ENCODE measurements at regions not wholly inside any gene's neighbourhood (a gene's known extent, or its start where the extent isn't known, plus 50 kb on each side); places are given as distances from the start of the nearest gene placed in this dataset.

DNA sequence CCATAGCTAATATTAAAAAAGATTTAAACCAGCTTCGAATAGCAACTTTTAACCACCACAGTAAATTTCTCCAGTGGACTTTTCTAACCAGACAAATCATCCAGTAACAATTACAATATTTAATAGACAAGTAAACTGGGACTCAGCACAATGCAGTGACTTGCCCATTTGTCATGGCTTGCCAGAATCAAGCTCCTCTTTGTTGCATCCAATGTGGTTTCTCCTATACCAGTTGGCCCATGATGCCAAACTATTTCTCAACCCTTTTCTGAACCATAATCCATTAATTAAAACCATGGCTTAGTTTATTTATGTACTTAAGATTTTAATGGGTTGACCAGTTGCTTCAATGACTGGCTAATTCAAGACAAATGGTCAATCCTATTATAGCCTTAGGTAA is 64.4 kb downstream of the DIO2 start:
- ATAC-seq (ENCODE audit: low read depth) (no peak), DNase-seq (ENCODE audit: low spot score in 2 of 2) (no peak)
- H3K4me3 Mint-ChIP-seq = no peak overlapping the region

DNA sequence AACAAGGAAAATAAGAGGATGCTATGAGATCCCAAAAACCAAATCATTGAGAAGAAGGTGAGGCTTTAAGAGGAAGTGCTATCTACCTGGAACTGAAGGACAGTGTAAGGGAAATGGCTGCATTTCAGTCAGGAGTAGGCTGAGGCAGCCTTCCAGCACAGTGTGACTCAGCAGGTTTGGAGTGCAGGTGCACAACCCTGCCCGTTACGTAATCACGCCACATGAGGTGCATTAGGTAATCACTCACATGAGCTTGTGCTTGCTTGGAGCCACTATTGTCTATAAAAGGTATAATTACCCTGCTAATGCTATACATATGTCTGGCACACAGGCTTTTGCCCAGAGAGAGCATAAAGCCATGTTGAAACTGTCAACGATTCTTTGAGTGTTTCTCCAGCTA is 74.9 kb downstream of the DIO2 start:
- DNase-seq (ENCODE audit: low spot score in 2 of 2) = no peak

More for the DNA sequence above, 64.4 kb downstream of the DIO2 start:
- Mint-ChIP-seq H3K27me3 (no peaks in the 10 kb centered on the region), H3K4me1 (no peaks in the 10 kb centered on the region), H3K36me3 (no peaks in the 10 kb centered on the region), H3K27ac (no peak overlapping the region), H3K9me3 (no peaks in the 10 kb centered on the region)

DNA sequence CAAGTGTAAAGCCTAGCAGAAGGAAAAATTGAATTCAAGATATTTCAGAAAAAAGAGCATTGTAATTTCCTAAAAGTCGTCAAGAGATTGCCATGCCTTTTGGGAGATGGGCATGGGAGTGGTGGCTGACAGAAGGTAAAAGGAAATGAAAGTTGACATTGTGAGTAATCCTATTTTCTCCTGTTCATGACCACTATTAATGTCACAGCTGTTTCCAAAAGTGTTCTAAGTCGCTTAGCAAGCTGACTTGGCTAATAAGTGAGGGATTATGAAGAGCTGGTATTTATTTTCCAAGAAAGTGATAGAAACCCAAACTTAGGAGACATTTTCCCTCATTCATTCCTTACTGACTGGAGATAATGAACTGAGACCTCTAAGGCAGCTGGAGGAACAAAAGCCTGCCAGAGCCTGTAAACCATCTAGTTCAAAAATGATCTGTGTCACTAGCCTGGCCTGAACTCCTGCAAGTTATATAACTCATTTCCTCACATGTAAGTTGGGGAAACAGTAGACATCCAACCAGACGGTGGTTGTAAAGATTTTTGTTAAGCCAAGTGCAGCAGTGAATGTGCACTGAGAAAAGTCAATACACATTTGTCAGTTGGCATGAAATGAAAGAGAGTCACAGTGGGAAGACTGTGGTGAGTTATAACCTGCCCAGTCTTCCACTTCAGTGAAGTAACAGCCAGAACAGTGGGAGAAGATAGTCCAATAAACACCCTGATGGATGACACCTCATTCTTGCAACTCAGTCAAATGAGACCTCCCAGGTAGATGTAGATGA is 75.8 kb downstream of the DIO2 start:
- Mint-ChIP-seq H3K9me3 (peaks cover 13% of the 10 kb centered on the region), H3K4me1 (no peaks in the 10 kb centered on the region), H3K27me3 (no peaks in the 10 kb centered on the region), H3K36me3 (peaks cover 2% of the 10 kb centered on the region), H3K27ac (no peak overlapping the region), H3K4me3 (no peak overlapping the region)
- ATAC-seq (ENCODE audit: low read depth) (no peak), DNase-seq (ENCODE audit: low spot score in 2 of 2) (no peak)

More for the DNA sequence above, 74.9 kb downstream of the DIO2 start:
- Mint-ChIP-seq H3K27me3 (no peaks in the 10 kb centered on the region), H3K9me3 (peaks cover 16% of the 10 kb centered on the region), H3K27ac (no peak overlapping the region), H3K4me3 (no peak overlapping the region), H3K4me1 (no peaks in the 10 kb centered on the region), H3K36me3 (peaks cover 2% of the 10 kb centered on the region)
- ATAC-seq (ENCODE audit: low read depth) = no peak

DNA sequence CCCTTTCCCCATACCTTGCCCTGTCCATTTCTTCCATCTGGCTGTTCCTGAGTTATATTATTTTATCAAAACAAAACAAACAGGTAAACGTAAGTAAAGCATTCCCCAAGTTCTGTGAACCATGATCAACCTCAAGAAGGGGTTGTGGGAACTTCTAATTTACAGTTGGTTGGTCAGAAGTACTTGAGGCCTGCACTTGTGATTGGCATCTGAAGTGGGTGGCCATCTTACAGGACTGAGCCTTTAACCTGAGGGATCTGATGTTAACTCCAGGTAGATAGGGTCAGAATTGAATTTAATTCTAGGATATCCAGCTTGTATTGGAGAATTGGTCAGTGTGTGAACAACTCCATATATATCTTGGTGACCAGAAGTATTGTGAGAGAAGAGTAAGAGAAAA is 77.0 kb downstream of the DIO2 start:
- no peak for DNase-seq (ENCODE audit: low spot score in 2 of 2)
- peaks cover 2% of the 10 kb centered on the region for H3K36me3 Mint-ChIP-seq
- no peaks in the 10 kb centered on the region for H3K27me3 Mint-ChIP-seq
- peaks cover 13% of the 10 kb centered on the region for H3K9me3 Mint-ChIP-seq
- H3K4me1 Mint-ChIP-seq = no peaks in the 10 kb centered on the region
- H3K27ac Mint-ChIP-seq = no peak overlapping the region
- no peak overlapping the region for H3K4me3 Mint-ChIP-seq
- ATAC-seq (ENCODE audit: low read depth) = no peak

DNA sequence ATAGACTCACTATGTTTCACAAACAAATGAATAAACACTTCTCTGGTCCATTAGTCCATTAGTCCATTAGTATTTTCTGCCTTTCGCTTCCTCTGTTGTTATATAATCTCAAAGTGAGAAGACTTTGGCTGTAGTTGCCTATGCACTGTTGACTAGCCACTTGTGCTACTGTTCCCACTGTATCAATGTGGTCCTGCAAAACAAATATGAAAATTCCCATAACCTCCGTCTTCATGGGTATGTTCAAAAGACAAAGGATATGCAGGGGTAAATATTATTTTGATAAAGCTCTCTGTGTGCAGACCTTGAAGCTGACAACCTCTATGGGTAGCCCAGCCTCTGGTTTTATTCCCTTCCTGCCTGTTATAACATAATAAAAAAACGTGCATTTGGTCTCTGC is 77.8 kb downstream of the DIO2 start:
- DNase-seq (ENCODE audit: low spot score in 2 of 2) = no peak
- Mint-ChIP-seq H3K27ac (no peak overlapping the region), H3K9me3 (peaks cover 13% of the 10 kb centered on the region), H3K36me3 (peaks cover 2% of the 10 kb centered on the region), H3K4me3 (no peak overlapping the region), H3K4me1 (no peaks in the 10 kb centered on the region), H3K27me3 (no peaks in the 10 kb centered on the region)
- ATAC-seq (ENCODE audit: low read depth) = no peak

DNA sequence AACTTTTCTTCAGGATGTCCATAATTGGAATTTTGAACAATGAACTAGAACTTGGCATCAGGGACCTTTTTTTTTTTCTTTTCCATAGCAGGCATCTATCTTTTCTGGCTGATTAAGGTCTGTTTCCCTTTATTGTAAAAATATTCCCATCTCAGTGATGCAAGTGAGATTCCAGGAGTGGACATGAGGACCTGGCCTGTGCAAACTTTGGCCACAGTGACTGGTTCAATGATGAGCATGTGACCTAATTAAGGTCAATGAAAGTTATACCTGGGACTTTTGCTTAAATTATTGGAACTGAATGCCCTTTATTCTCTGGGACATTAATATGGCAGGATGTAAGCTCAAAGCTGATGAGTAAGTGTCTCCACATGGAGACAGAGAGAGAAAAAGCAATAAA is 83.8 kb downstream of the DIO2 start:
- Mint-ChIP-seq H3K9me3 (peaks cover 6% of the 10 kb centered on the region), H3K36me3 (no peaks in the 10 kb centered on the region), H3K4me1 (no peaks in the 10 kb centered on the region), H3K27me3 (no peaks in the 10 kb centered on the region), H3K4me3 (no peak overlapping the region), H3K27ac (no peak overlapping the region)
- DNase-seq (ENCODE audit: low spot score in 2 of 2) = no peak
- no peak for ATAC-seq (ENCODE audit: low read depth)

DNA sequence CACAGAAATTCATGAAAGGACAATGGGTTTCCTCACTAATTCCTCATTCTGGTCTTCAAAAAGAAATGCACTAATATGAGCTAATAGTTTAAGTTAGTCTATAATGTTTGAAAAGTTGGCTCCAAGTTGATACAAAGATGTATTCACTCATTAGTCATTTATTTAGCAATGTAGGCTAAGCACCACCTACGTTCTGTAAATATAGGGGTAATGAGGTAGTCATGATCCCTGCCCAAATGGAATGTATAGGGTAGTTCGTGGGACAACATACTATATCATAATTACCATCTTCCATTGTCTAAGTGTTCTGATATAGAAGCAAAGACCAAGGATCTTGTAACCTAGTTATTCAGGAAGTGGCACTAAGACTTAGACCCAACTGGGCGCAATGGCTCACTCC is 86.5 kb downstream of the DIO2 start:
- H3K4me1 Mint-ChIP-seq = no peaks in the 10 kb centered on the region
- DNase-seq (ENCODE audit: low spot score in 2 of 2) (no peak), ATAC-seq (ENCODE audit: low read depth) (no peak)
- no peak overlapping the region for H3K27ac Mint-ChIP-seq
- no peak overlapping the region for H3K4me3 Mint-ChIP-seq
- H3K9me3 Mint-ChIP-seq = peaks cover 12% of the 10 kb centered on the region
- H3K36me3 Mint-ChIP-seq = no peaks in the 10 kb centered on the region
- H3K27me3 Mint-ChIP-seq = no peaks in the 10 kb centered on the region

DNA sequence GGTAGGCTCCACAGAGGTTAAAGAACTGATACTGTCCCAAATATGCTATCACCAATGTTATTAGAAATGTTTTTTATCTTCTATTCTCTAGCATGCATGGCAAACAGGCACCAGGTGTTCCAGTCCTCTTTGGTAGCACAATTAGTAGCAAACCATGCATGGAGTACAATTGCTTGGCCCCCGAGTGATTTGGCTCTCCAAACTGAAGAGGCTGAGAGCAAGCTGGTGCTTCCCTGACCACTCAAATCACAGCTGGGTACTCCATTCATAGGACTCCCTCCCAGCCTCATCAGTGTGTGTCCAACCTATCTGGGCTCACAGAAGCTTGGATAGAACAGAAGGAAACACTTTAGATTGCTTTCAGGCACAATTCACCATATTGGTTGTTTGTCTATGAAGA is 93.4 kb downstream of the DIO2 start:
- Mint-ChIP-seq H3K27ac (no peak overlapping the region), H3K9me3 (peaks cover 14% of the 10 kb centered on the region), H3K27me3 (no peaks in the 10 kb centered on the region), H3K36me3 (no peaks in the 10 kb centered on the region), H3K4me3 (no peak overlapping the region), H3K4me1 (no peaks in the 10 kb centered on the region)
- no peak for DNase-seq (ENCODE audit: low spot score in 2 of 2)
- ATAC-seq (ENCODE audit: low read depth) = no peak

DNA sequence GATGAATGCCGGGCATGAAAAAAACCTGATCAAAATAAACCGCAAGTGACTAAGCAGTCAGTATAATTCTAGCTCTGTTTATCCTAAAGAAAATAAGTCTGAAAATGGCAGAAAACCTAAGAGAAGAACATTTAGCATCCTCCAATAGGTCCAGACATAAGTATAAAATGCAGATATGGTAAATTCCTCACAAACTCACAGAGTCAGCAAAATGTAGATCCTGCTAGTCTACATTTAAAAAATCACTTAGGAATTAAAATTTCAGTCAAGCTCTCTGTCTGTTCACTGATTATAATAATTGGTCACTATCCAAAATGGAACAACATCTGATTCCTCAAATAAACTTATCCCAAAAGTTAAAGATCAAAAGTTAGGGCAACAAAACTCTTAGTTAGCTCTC is 95.1 kb downstream of the DIO2 start:
- Mint-ChIP-seq H3K36me3 (no peaks in the 10 kb centered on the region), H3K27ac (no peak overlapping the region), H3K9me3 (peaks cover 5% of the 10 kb centered on the region), H3K27me3 (no peaks in the 10 kb centered on the region), H3K4me3 (no peak overlapping the region), H3K4me1 (no peaks in the 10 kb centered on the region)
- DNase-seq (ENCODE audit: low spot score in 2 of 2) (no peak), ATAC-seq (ENCODE audit: low read depth) (no peak)

DNA sequence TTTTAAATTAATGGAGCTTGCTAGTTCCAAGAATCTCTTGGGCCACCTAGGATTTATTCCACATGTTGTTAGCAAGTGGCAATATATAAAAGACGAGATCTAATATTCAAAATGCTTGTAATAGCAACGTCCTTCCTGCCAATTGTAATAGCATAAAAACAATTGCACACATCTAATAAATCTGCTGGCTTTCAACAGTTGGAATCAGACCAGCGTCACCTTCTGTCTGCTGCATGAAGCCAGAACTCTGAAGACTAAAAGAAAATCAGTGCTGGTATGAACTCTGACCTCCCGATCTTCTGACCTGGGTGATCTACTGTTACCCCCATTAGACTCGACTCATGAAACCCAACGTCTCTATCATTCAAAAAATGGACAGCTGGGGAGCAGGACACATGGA is 100.6 kb downstream of the DIO2 start:
- no peaks in the 10 kb centered on the region for H3K27me3 Mint-ChIP-seq
- peaks cover 2% of the 10 kb centered on the region for H3K9me3 Mint-ChIP-seq
- DNase-seq (ENCODE audit: low spot score in 2 of 2) = no peak

DNA sequence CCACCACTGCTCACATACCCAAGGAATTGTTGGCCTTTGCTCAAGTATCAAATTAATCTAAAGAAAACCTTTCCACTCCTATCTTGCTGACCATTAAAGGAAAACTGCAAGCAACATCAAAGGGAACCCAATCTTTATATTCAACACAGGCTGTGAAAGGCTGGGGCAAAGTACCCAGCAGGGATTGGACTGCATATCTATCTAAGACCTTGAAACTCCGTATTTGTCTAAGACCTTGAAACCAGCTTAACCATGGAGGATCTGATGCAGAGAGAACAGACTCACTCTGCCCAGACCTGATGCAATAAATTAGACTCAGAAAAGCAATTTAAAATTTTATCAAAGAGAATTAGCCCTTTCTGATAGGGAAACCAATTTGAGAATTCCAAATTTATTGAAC is 102.2 kb downstream of the DIO2 start:
- DNase-seq (ENCODE audit: low spot score in 2 of 2) (no peak), ATAC-seq (ENCODE audit: low read depth) (no peak)
- Mint-ChIP-seq H3K27me3 (no peaks in the 10 kb centered on the region), H3K27ac (no peak overlapping the region), H3K4me1 (no peaks in the 10 kb centered on the region), H3K36me3 (no peaks in the 10 kb centered on the region), H3K9me3 (no peaks in the 10 kb centered on the region), H3K4me3 (no peak overlapping the region)

More for the DNA sequence above, 100.6 kb downstream of the DIO2 start:
- no peak for ATAC-seq (ENCODE audit: low read depth)
- Mint-ChIP-seq H3K4me3 (no peak overlapping the region), H3K36me3 (no peaks in the 10 kb centered on the region), H3K4me1 (no peaks in the 10 kb centered on the region), H3K27ac (no peak overlapping the region)

DNA sequence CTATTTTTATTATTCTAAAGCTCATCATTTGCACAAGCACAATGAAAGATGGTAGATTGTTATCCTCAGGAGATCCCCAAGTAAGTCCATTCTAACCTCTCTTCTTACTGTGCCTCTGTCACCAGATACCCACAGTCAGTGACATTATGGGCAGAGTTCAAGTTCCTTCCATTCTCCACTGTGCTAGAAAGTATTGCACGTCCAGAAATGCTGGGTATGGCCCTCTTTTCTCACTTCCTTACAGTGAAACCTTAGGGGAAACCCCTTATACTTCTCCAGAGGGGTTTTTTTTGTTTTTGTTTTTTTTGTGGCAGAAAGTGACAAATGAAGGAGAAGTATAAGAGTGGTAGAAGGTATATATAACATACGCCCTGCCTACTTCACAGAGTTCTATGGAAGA is 102.9 kb downstream of the DIO2 start:
- Mint-ChIP-seq H3K4me1 (no peaks in the 10 kb centered on the region), H3K36me3 (no peaks in the 10 kb centered on the region), H3K27ac (no peak overlapping the region), H3K27me3 (no peaks in the 10 kb centered on the region), H3K4me3 (no peak overlapping the region), H3K9me3 (no peaks in the 10 kb centered on the region)
- ATAC-seq (ENCODE audit: low read depth) (no peak), DNase-seq (ENCODE audit: low spot score in 2 of 2) (no peak)

DNA sequence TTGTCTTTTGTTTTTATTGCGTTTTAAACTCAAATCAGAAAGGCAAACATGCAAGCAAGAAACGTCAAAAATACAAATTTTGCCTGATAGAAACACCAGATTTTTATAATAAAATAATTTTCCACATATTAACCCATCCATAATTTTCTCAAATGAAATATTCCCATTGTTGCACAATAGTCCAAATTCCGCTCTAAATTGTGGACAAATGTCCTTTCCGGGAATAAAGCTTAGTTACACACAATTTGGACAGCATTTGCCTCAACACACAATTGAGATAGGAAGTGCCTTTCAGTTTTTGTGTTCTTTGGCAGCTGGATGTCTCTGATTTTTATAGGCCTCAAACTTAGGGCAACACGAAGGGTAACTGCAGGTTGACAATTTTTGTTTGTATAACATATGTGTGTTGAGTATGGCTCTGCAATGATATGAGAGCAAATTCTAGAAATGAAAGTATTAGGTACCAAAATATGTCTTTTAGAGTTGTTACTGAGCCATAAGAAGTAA is 105.8 kb downstream of the DIO2 start:
- Mint-ChIP-seq H3K27me3 (no peaks in the 10 kb centered on the region), H3K9me3 (no peaks in the 10 kb centered on the region), H3K4me3 (no peak overlapping the region), H3K4me1 (no peaks in the 10 kb centered on the region), H3K36me3 (no peaks in the 10 kb centered on the region), H3K27ac (no peak overlapping the region)
- no peak for ATAC-seq (ENCODE audit: low read depth)
- DNase-seq (ENCODE audit: low spot score in 2 of 2) = no peak

DNA sequence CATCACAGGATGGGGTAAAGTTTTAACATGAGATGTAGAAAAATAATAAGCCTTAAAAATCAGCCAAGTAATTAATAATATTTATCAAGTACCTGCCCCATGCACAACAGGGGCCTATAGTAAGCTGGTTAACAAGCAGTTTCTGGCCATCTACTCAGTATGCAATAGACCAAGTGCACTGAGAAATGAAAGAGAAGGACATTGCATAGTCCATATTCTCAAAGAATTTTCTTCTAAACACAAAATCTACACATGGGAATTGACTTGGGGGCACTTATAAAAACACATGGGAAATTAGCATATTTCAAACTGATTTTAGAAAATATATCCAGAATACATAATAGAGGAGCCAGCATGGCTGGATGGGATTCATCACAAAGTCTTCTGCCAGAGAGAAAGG is 109.5 kb downstream of the DIO2 start:
- Mint-ChIP-seq H3K9me3 (no peaks in the 10 kb centered on the region), H3K4me1 (no peaks in the 10 kb centered on the region), H3K36me3 (no peaks in the 10 kb centered on the region), H3K4me3 (no peak overlapping the region), H3K27me3 (no peaks in the 10 kb centered on the region), H3K27ac (no peak overlapping the region)
- ATAC-seq (ENCODE audit: low read depth) (no peak), DNase-seq (ENCODE audit: low spot score in 2 of 2) (no peak)

DNA sequence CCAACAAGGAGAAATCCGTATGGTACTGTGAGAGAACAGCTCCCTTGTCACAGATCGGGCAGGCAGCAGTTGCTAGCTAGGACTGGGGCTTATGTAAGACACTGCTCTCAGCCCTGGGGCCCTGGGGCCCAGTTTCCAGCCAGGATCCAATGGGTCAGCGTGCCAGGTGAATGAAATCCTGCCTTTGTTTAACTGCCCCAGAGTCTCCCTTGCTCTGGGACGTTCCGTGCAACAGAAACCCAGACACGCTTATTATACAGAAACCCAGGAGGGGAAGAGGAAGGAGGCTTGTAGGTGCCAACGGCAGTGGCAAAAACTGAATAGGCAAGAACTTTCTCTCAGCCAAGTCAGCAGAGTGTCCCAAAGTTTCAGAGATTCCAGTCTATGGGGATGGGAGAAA is 110.6 kb downstream of the DIO2 start:
- Mint-ChIP-seq H3K27ac (no peak overlapping the region), H3K9me3 (no peaks in the 10 kb centered on the region), H3K4me1 (no peaks in the 10 kb centered on the region), H3K27me3 (no peaks in the 10 kb centered on the region), H3K36me3 (no peaks in the 10 kb centered on the region), H3K4me3 (no peak overlapping the region)
- ATAC-seq (ENCODE audit: low read depth) (no peak), DNase-seq (ENCODE audit: low spot score in 2 of 2) (no peak)
